Left hindlimb (tissue), 1 donor: ENCODE measurements at regions not wholly inside any gene's neighbourhood (a gene's known extent, or its start where the extent isn't known, plus 50 kb on each side); places are given as distances from the start of the nearest gene placed in this dataset.
"Not testable (repeated sequence)": the region's sequence is repeated elsewhere in the genome, so short reads cannot be mapped to it uniquely, and the experiment has no call there.

ENCODE experiments used
- DNase-seq: peaks from one replicate; pipeline ENCODE4 v3.0.0-alpha.2; 2018

DNA sequence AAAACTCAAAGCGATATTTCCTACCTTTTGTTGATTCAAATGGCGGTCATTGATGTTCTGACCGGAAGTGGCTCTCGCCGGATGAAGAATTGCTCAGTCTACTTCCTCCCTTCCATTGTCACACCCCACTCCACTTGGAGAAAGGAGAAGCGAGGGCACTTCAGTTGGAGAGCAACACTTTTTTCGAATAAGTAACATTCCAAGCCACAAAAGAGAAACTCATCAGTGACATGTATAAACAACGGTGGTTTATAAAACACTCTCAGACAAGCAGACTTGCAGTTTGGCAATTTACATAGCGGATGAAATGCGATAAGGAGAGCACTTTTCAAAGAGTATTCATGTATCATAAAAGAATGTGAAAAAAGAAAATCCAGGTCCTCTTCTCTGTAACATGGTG lies 919.1 kb downstream of the MCTP2 start:
- no peak for DNase-seq

DNA sequence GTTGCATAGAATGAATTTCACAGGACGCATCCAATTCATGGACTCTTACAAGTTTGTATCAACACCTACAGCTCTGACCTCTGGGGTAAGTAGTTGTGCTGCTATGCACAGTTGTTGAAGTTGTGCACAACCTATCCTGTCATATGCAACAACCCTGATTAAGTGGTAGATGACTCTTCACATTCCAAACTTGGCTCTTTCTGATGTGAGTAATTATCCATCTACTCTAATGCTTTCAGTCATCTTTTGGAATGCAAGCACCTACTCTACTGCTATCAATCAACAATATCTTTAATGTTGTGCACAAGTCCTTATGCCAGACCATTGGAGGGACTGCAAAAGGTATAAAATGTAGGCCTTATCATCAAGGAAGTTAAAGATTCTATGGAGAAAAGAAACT lies 921.4 kb downstream of the MCTP2 start:
- no peak for DNase-seq

DNA sequence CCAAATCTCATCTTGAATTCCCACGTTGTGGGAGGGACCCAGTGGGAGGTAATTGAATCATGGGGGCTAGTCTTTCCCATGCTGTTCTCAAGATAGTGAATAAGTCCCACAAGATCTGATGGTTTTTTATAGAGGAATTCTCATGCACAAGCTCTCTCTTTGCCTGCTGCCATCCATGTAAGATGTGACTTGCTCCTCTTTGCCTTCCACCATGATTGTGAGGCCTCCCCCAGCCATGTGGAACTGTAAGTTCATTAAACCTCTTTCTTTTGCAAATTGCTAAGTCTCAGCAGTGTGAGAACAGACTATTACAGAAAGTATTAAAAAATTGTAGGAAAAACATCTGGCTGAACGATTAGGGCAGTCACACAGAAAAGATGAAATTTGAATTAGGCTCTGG lies 921.8 kb downstream of the MCTP2 start:
- DNase-seq = not testable (repeated sequence)

DNA sequence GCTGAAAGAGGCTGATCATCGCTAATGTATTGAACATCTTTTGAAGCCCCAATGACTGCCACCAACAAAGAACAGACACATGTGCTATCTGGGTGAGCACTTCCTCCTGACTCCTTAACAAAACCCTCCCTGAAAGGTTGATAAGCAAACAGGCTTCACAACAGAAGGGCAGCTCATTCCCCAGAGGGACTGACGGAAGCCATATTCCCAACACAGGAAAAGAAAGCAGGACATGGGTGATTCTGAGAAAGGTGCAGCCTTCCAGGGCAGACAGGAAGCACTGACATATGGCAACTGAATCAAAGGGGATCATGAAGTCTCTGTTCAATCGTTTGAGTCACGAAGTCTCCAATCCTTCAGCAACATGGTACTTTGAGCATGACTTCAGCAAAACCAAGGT lies 929.0 kb downstream of the MCTP2 start:
- DNase-seq = no peak

DNA sequence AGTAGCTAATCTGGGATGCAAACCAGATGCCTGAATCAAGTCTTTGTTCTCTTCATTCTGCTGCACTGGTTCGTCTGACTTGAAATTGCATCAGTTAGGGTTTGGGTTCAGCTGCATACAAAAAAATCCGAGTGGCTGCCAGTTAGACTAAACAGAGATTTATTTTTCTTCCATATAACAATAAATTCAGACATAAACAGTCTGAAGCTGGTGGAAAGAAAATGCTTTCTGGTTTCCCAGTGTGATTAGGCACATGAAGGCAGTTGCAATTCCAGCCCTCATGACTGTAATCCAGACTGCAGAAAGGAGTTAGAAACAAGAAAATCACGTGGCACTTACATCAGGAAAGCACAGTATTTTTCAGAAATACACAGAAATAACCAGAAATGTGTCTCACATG lies 930.7 kb downstream of the MCTP2 start:
- no peak for DNase-seq

DNA sequence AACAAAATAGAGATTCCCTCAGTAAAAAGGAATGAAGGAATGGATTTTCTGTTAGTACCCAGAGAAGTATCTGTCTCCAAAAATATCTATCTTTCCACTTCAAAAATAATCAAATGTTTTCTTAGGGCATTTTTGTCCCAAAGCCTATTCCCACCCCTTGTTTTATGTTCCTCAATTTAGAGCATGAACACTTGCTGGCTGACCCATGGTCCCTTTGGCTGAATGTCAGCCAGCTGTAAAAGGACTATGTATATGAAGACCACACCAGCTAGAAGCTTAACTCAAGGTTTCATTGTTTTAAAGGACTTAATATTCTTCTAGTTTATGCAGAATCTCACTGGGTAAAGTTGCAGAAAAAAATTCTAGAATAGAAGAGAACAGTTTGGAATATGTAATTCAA lies 931.2 kb downstream of the MCTP2 start:
- no peak for DNase-seq

DNA sequence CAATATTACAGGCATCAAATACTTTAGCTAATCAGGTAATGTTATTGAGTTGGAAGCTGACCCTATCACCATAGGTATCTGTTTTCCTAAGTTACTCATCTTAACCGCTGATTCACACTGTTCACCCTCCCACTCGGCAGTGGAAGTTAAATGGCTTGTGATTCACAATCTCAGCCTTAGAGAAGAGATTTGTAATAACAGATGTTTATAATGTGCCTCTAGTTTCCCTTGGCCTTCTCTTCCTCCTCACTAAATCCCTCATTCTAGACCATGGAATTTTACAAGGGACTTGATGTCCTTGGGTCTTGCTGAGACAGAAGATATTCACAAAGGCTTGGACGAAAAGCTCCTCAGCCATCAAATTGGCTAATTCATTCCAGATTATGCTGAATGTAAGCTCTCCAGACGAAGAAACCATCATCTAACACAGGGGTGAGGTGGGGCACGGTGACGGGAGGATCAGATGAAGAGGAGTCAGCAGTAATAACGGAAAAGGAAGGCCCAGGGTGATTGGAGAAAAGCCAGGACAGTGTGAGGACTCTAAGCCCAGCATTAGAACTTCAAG lies 931.7 kb downstream of the MCTP2 start:
- no peak for DNase-seq

DNA sequence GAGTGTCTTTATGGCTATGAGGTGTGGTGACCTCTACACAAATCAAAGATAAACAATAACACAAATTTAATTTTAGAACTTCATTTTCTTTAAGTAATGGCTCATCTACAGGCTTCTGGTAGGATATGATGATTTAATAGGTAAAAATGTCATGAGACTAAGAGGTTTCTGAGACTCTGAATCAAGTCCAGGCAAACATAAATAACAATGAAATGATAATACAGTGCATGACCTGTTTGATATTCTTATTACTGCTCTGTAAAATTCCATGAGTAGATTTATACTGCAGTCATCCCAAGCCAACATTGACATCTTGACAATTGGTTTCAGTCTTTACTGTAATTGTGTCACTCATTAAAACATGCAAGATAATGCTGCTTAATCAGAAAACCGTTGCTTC lies 936.8 kb downstream of the MCTP2 start:
- no peak for DNase-seq

DNA sequence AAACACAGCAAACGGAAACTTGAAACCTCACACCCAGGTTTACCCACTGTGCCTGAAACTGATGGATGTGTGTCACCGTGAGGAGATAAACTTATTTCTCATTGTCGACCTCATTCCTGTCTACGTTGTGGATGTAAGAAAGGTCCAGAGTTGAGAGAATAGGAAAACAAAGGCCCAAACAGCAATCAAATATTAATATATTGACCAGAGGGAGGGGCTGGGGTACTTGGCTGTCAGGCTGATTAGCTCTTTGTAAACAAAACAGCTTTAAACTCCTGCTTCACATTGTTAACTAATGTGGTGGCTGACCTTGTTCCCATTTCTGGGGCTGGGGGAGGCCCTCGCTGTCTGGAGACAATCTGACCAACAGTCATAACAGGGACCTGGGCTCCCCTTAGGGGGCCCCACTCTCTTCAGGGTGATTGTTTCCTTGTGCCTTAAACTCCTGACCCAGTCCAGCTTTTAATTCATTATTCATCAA lies 937.6 kb downstream of the MCTP2 start:
- no peak for DNase-seq

DNA sequence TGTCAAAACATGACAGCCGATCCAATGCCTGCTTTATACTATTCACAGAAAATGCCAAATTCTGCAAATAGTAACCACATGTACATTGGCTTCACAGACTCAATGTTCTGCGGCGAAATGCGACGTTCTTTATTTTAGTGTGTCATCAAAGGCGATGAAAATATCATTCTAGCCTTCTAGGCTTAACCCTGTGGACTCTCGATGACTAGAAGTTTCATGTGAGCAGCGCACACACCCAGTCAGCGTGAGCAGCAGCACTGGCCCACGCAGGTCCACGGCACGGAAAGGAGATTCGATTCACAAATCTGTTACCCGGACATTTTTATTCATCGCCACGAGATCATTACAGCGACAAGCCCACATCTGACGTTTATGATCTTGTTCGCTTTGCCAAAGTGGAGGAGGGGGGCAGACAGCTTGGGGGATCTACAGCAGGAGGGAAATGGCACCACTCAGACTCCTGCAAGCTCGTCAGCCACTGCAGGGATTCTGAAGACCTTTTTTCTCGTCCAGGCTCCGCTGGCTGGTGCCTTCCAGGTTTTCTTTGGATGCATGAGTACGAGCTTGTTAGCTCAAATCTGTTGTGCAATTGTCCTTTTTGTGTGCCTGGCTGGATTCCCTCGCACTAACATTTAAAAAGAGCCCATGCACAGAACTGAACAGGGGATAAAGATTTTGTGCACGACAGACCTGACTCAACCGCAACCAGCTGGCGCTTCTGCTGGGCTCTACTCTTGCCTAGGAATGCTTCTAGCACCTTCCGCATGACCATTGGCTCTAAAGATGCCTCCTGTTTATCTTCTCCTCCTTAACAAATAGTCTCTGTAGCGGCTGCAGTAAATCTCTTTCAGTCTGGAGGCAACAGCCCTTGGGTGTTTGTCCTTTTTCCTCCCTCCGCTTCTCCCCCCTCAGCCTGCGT lies 938.4 kb downstream of the MCTP2 start:
- DNase-seq = peak; percentile 40

DNA sequence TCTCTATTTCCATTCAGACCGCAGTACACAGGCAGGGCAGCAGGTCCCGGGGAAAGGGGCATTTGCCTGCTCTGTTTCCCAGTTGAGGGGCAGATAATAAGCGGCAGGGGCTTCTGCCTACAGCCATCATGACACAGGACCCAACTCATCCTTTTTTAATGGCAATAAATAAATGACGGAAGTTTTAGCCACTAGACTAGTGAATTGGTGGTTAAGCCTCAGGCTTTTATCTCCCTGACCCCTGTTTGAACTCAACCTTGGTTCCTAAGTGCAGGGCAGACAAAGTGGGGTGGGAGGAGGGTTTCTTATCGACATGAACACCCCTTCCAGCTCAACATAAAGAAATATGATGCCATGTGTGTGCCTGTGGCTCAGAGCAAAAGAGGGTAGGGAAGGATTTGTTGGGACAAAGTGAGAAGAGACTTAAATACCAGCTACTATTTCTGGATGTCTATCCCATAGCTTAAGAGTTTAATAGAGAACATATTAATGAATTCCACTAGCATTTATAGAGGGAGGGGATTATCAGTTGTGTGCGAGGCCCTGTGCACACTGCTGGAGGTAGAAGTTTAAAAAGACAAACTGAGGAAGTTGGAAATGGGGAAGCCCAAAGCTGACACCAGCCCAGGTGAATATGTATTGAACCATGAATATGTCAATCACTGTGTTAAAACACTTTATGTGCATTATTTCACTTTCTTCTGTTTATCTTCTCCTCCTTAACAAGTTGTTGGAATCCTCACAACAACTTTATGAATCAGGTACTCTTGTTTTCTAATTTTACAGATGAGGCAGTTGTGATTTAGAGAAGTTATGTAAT lies 939.4 kb downstream of the MCTP2 start:
- DNase-seq = no peak

DNA sequence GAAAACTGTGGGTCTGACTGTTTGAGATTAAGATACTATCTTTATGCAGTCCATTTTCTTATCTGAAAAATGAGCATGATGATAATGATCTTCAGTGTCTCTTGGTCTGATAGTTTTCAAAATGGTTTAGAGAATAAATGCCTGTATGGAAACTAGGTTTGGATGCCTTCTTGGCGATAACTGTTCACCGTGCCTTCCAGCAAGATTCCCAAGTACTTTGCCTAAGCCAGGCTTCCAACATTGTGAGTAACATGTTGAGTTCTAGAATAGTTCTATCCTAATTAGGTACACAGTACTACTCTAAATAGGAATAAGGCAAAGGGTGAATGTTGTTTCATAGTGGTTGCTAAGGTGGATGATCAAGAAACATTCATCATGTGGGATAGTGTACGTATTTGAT lies 940.2 kb downstream of the MCTP2 start:
- DNase-seq = no peak

DNA sequence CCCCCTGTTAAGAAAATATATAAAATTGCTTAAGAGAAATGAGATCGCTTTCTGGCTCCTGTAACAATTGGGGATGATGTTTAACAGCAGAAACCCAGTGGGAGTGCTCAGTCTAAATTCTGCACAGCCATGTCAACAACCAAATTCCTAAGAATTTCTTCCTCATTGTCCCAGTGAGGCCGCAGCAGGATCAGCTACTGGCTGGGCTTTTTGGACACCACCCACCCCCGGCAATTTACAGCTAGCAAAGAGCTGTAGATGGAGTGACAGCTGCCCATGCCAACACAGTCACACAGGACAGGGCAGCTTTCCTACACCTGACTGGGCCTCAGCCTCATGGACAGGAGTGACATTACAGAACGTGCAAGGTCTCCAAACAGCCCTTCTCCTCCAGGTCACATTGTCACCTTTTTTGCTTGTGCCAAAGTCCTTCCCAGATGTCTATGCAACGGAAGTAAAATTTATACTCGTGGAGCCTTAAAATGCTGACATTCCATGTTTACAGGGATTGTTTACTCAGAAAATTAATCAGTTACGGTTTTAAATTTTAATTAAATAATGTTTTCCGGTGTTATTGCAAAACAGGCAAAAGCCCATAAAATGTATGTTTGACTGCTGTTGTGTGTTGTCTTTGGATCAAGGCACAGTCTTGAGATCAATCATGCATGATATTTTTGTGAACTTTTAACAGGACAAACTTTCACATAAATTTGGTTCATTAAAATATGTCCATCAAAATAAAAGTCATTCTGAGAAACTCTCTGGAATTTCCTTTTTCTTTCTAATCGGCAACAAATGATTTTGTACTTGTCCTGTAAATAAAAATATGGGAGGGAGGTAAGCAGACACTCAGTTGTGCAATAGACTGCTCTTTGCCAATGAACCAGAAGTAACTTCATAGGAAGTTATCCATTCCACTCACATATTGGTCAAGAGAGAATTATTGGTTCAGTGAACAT lies 943.2 kb downstream of the MCTP2 start:
- DNase-seq = peak; percentile 45

DNA sequence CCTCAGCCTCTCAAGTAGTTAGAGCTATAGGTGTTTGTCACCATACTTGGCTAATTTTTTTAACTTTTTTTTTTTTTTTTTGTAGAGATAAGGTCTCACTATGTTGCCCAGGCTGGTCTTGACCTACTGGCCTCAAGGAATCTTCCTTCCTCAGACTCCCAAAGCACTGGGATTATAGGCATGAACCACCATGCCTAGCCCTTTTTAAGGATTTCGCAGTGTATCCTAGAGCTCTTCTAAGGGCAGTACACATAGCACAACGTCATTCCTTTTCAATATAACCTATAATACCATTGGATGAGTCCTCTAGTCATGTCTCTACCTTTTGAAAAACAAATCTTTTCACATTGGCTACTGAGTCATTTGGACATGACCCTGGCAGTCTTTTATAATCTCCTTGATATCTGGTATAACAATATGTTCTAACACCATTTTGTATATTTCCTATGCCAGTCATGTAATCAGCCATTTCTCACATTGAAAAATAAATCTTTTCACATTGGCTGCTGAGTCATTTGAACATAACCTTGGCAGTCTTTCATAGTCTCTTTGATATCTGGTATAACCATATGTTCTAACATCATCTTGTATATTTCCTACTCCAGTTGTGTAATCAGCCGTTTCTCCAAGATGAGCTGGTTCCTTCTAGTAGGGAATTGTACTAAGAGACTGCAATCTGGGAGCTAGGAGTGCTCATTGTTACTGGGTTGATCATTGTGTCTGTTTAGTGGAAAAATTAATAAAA lies 944.7 kb downstream of the MCTP2 start:
- no peak for DNase-seq

DNA sequence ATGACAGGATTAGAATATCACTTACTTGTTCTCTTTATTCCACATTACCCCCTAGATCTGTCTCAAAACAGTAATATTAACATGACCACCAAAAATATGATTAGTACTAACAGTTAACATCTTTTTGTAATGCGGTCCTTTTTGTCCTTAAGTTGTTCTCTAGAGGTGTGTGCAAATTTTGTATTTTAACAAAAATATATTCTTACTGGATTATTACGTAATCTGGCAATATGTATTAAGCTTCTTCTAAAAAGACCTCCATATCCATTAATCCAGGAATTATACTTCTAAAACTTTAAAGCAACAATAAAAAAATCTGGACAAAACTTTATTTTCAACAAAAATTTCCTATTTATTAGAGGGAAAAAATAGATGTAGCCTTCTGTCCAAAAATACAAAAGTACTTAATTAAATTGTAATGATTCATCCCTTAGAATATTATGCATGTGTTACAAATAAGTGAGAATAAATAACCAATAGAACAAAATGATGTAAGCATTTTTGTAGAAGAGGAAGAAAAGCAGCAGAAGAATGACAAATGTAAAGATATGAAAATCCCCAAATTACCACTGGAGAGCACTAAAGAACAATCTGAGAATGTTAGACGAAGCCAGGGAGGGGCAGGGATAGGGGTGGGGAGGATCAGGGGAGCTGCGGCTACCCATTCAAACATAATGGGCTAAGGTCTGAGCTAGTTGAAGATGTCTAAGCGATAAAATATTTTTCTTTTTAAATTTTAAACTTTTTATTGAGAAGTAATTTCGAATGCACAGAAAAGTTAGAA lies 945.6 kb downstream of the MCTP2 start:
- DNase-seq = no peak

DNA sequence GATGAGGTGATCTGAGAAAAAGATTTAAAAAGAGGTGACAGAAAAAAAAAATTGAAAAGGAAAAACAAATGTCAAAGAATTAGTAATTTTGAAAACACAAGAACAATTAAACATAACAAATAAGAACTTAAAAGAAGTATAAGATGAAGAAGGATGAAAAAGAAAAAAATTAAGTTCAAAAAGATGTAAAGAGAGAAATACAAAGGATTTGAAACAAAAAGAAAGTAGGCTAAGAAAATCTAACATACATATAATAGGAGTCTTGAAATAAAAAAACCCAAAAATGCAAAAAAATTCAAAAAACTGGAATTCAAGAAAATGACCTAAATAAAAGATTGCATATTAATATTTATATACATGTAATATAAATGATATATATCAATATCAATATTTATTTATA lies 949.2 kb downstream of the MCTP2 start:
- DNase-seq = no peak

DNA sequence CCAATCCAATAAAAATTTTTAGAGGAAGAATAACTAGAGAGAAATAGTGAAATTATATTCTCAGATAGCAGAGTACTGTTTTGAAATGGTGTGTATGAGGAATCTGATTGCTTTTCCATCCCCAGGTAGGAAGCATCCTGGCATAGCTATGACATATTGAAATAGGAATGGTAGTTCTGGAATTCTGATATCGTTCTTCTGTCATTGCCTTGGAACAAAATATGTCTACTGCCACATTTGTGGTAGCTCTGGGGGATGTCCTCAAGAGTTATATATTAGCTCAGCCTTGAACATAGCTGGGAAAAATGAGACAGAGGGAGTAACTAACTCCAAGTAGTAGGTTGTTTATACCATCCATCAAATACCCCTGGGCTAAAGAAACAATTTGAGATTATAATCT lies 950.7 kb downstream of the MCTP2 start:
- DNase-seq = no peak

DNA sequence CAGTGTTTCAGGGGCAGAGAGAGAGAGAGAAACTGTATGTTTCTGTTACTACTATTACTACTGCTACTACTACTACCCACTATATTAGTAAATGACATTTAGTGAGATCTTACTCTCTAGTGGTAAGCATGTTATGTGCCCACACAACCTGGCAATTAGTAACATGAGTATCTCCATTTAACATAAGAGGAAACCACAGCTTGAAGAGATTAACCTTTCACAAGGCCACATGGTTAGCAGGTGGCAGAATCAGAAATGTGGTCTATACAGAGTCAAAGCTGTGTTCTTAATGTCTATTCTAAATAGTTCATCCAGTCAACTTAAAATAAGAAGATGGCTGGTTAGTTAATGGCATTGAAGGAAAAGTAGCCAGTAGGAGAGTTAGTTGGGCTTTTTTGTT lies 961.6 kb downstream of the MCTP2 start:
- no peak for DNase-seq

DNA sequence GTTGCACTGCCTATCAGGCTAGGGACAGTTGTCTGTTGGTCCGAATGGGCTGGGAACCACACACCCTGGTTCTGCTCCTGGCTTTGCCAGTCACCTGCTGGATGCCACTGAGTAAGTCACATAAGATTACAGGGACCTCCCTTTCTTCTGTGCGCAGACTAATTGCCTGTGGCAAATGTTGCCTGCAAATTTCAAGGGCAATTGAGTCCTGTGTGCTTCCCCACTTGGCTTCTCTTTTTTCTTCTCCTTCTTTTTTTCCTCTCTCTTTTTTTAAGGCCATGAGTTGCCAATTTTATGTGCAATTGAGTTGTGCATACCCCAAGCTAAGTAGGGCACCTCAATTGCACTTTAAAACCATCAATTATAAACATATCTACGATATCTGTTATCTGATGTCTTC lies 963.4 kb downstream of the MCTP2 start:
- DNase-seq = no peak

DNA sequence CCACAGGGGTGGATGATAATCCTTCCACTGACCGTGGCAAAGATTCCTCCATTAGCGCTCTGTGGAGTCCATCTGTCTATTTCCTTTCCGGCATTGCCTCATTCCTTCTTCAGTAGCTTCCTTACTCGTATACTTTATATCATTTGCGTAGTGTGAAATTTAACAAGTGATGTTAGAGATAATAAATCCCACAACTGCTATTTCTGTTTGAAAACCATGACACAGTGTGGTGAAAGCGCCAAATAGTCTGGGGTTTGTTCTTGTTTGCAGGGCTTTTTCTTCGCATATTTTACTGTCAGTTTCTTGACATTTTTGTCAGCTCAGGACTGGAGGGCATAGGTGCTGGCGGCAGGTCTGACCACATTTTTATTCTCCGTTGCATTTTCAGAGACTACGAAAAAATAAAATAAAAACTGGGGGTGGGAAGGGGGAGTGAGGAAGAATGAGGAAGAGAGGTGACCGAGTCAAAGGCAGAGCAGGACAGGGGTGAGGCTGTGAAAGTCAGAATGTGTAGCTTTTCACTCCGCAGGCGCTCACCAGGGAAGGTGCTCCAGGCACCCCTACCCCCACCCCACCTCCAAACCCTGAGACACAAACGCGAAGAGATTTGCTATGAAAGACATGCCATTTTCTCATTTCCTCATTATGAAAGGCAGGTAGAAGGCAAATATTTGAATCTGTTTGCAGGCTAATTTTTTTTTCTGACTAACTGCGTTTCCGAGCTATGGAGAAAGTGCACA lies 965.0 kb downstream of the MCTP2 start:
- DNase-seq = no peak
